ENCODE measurements at regions not wholly inside any gene's neighbourhood (a gene's known extent, or its start where the extent isn't known, plus 50 kb on each side); places are given as distances from the start of the nearest gene placed in this dataset.

- peak in 1 of 2 donors; percentile 17 for DNase-seq
Observed at GRCh38 chr7:159253657-159254056, 109.0 kb upstream of the VIPR2 start.

- DNase-seq = no peak
Observed at GRCh38 chr7:159250471-159250870, 105.8 kb upstream of the VIPR2 start.

GRCh38 chr7:159249671-159250070 lies 105.0 kb upstream of the VIPR2 start:
- DNase-seq = no peak

- no peak for DNase-seq
Observed at GRCh38 chr7:159247910-159248309, 103.2 kb upstream of the VIPR2 start.

DNA sequence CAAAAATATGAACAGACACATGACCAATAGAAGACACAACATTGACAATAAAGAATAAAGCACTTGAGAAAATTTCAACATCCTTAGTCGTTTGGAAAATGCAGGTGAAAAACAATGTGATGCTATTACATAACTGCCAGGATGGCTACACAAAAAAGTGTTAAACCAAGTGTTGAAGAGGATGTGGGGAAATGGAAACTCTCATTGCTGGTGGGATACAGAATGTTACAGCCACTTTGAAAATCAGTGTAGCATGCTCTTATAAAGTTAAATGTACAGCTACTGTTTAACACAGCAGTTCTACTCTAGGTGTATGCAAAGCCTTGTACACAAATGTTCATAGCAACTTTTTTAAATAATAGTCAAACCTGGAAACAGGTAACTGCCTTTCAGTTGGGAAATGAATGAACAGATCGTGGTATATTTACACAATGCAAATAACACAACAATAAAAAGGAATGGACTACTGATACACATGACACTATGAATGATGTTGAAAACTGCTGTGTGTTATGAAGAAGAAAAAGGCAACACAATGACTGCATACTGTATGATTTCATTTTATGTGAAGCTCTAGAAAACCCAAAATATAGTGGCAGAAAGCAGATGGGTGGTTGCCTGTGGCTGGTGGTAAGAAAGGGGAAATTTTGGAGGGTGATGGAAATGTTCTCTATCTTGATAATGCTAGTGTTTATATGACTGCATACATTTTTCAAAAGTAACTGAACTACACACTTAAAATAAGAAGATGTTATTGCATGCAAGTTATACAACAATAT lies 102.2 kb upstream of the VIPR2 start:
- peak in 1 of 2 donors; percentile 3 for DNase-seq

- DNase-seq = no peak
Observed at GRCh38 chr7:159240962-159241361, 96.3 kb upstream of the VIPR2 start.

DNA sequence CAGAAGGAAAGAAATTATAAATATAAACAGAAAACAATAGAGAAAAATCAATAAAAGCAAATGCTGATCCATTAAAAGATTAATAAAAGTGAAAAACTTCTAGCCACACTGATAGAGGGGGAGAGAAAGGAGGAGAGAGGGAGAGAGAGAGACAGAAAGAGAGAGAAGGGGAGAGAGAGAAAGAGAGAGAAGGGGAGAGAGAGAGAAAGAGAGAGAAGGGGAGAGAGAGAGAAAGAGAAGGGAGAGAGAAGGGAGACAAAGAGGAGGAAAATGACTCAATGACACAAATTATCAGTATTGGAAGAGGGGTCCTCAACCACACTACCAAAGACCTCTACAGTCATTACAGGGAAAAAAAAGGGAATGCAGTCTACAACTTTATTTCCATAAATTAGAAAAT lies 94.4 kb upstream of the VIPR2 start:
- DNase-seq = no peak

DNA sequence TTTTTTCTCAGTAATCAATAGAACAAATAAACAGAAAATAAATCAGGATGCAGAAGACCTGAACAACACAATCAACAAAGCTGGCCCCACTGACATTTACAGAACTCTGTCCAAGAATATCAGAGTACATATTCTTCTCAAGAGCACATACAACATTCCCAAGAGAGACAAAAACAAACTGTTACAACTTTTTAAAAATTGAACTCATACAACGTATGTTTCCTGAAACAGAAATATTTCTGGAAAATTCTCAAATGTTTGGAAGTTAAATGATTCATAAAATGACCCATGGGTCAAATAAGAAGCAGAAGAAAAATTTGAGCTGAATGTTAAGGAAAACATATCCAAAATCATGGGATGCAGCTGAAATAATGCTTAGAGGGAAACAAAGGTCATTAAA lies 93.9 kb upstream of the VIPR2 start:
- DNase-seq = no peak

DNA sequence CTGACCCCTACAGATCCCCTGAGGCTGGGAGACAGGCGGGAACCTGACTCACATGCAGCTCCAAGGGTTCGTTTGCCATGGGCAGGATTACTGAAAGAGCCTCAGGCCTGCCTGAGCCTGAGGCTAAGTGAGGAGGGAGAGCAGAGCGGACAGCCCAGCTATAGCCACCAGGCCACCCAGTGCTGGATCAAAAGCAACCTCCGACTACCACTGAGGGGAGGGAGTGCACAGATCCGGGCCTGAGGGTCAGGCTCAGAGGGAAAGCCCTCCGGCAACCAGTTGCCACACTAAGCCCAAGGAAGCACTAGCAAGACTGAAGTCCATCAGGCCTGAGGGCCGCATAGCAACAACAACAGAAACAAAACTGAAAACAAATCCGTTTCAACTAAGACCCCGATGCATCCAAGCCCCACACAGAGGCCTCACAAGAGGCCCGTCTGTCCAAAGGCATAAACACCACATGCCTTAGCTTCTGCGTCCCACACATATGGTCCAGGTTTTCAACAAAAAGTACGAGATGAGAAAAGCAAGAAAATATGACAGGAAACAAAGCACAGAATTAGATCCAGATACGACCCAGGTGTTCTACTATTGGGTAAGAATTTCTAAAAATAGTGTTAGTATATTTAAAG lies 92.5 kb upstream of the VIPR2 start:
- no peak for DNase-seq

DNA sequence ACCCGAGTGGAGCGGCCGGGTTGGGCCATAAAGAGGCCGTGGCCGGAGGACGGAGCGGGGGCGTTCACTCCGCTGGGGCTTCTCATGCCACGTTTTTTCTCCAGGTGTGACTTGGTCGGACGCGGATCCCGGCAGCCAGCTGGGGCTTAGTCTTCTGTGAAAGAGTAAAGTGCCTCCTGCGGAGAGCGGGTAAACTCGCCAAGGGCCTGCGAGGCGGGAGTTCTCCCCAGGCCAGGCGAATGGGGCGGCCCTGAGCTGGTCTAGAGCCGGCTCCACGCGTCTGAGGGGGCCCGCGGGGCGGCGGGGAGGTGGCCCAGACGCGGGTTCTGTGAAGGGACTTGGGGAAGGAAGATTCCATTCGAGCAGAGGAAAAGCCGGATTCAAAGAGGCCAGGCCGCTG lies 86.3 kb upstream of the VIPR2 start:
- no peak for DNase-seq

GRCh38 chr7:159229683-159230475 lies 85.2 kb upstream of the VIPR2 start:
- no peak for DNase-seq

GRCh38 chr7:159227433-159227832 lies 82.8 kb upstream of the VIPR2 start:
- no peak for DNase-seq

DNA sequence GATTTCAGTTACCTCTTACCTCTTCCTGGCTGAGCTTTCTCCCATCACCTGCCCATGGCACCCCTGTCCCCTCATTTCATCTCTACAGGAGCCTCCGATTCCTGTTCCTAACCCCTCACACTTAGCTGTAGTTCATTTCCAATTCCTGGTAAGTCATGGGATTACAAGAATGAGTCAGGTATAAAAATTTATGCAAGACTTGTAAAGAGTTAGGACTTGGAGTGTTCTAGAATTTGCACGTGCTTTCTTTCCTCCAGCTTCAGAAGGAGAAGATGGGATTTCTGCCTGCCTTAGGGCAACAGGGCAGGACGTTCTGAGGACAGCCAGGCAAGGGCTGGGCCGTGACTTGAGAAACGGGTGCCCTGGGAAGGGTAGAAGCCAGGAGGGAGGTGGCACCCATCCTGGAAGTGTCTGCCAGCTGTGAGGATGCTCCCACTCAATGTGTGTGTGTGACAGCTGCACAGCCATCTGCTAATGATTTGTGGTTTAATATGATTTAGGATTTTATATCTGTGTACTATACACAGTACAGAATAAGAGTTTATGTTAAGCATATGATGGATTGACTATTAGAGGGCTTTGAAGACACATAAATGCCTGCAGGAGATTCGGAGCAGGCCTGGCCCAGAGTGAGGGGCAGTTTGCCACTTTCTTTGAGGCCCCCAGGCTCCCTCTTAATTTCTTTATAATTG lies 81.5 kb upstream of the VIPR2 start:
- DNase-seq = no peak

- no peak for DNase-seq
Observed at GRCh38 chr7:159218607-159219006, 73.9 kb upstream of the VIPR2 start.

DNA sequence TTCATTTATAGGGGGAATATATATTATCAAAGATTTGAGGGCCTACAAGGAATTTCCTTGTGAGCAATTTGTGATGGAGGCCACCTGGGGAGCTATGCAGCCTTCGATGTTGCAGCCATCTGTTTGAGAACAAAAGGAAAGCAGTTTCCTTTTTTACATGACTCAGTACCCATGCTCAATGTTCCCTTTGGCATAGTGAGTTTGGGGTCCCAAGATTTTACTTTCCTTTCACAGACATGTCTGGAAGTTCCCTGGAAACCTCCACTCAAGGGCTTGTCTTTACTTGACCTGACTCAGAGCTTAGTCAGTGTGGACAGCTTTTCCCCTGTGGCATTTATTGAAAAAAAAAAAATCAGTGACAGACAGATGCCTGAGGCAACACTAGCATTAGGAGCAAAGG lies 73.5 kb upstream of the VIPR2 start:
- DNase-seq = no peak

GRCh38 chr7:159215076-159215475 lies 70.4 kb upstream of the VIPR2 start:
- no peak for DNase-seq

DNA sequence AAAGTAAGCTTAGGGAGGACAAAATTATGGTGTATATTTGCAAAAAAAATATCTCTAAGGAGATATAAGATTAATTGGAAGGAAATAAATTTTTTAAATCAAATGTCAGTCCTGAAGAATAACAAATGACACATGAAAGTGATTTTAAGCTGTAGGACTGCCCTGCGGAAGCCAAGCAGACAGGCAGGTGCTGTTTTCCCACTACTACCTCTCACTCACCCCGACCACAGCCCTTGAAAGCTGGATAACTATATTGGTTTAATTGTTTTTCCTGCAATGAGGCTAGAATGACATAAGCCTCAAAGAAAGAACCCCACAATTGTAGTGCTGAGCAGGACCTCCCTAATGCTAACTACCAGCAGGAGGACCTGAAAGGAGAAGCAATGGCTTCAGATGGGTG lies 68.6 kb upstream of the VIPR2 start:
- DNase-seq = no peak

GRCh38 chr7:159212226-159212625 lies 67.6 kb upstream of the VIPR2 start:
- DNase-seq = no peak

DNA sequence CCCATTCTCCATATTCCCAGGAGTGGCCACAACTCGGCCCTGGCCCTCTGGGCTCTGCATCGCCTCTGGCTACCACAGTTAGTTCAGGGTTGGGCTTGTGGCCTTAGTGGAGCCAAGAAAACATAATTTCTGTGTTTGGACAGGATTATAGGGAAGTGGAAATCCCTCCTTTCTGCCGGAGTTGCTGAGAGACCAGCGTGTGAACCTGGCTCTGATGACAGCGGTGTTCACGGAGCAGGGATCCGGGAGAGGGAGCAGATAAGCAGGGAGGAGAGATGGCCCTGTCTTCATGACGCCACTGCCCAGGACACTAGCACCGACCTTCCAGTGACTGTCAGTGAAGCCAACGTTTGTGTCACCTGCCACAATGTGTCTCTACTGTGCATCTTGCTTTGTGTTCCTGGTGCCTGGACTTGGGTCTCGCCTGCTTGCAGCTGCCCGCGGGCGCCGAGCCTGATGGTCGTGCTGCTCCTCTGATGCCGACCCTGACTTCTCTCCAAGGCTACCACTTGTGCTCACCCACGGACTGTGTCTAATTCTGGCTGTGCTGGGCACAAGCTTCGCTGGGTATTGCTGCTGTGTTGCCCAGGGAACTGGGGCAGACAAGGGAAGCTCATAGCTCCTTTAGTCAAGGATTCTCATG lies 67.0 kb upstream of the VIPR2 start:
- no peak for DNase-seq

DNA sequence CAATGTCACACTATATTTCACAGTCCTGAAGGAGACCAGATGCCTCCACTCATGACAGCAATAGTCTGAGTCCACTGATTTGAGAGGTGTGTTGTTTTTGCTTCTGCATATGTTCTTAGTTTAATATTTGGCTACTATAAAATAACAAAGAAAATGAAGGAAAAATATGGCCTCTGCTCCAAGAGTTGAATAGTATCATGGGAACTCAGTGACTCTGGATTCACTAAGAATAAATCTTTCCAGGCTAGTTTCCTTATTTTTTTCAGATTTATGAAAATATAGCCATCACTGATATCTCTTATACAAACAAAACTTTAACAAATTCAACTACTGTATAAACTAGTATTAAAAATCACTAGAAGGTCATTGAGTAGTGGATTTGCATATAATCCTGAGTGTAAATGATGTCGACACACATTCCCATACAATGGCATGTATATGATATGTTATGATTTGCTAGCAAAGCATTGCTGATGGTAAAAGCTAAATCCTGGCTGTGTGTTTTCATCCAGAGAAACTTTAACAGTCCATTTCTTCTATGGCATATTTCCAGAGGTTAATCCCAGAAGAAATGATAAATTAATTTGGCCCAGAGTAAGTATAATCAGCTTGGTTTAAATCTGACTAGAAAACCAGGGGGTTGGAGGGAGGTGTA lies 66.0 kb upstream of the VIPR2 start:
- no peak for DNase-seq

DNA sequence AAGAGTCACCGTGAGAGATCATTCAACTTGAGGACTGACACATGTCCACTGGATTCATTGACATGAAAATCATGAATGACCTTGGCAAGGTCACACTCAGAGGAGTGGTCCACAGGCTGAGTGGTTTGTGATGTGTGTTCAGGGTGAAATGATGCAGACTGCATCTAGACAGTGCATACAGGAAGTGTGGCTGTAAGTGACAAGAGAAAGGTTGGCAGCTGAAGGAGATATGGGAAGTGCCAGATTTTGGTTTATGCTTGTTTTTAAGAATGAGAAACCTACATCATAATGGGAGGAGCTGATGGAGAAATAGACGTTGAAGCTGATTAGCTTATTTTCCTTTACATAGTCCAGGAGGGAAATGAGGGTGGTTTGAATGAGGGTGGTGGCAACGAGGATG lies 64.8 kb upstream of the VIPR2 start:
- DNase-seq = peak in 1 of 2 donors; percentile 47

- no peak for DNase-seq
Observed at GRCh38 chr7:159207951-159208350, 63.3 kb upstream of the VIPR2 start.
